GM21737 (cell line): ENCODE measurements at regions not wholly inside any gene's neighbourhood (a gene's known extent, or its start where the extent isn't known, plus 50 kb on each side); places are given as distances from the start of the nearest gene placed in this dataset.

Experiments
- ATAC-seq: cut with Tn5 transposase; IDR thresholded peaks from one replicate; pipeline ENCODE4 v1.9.1; 2021; ENCODE audit warnings: mild to moderate bottlenecking, moderate library complexity; ENCODE audit not compliant: unreplicated experiment

GRCh38 chr2:71896385-71897136 lies 251.1 kb downstream of the CYP26B1 start:
- no peak for ATAC-seq

- no peak for ATAC-seq
These were observed 252.1 kb downstream of the CYP26B1 start for GRCh38 chr2:71895320-71896161.

GRCh38 chr2:71894261-71894660 lies 253.4 kb downstream of the CYP26B1 start:
- no peak for ATAC-seq

GRCh38 chr2:71893646-71894045 lies 254.0 kb downstream of the CYP26B1 start:
- ATAC-seq, result no peak

- ATAC-seq, result no peak
These were observed 254.8 kb downstream of the CYP26B1 start for GRCh38 chr2:71892896-71893295.

GRCh38 chr2:71892423-71892730 lies 255.3 kb downstream of the CYP26B1 start:
- ATAC-seq, result no peak

- no peak for ATAC-seq
These were observed 255.8 kb downstream of the CYP26B1 start for GRCh38 chr2:71891719-71892422.

- ATAC-seq, result no peak
These were observed 256.5 kb downstream of the CYP26B1 start for GRCh38 chr2:71891155-71891554.

GRCh38 chr2:71889759-71890684 lies 257.6 kb downstream of the CYP26B1 start:
- no peak for ATAC-seq

GRCh38 chr2:71888751-71889445 lies 258.8 kb downstream of the CYP26B1 start:
- ATAC-seq, result no peak

- no peak for ATAC-seq
These were observed 260.5 kb downstream of the CYP26B1 start for GRCh38 chr2:71887196-71887595.

- ATAC-seq, result no peak
These were observed 261.4 kb downstream of the CYP26B1 start for GRCh38 chr2:71886241-71886640.

GRCh38 chr2:71884303-71885042 lies 263.2 kb downstream of the CYP26B1 start:
- no peak for ATAC-seq

- no peak for ATAC-seq
These were observed 264.7 kb downstream of the CYP26B1 start for GRCh38 chr2:71882949-71883472.

GRCh38 chr2:71882236-71882946 lies 265.3 kb downstream of the CYP26B1 start:
- no peak for ATAC-seq

GRCh38 chr2:71880846-71881610 lies 266.6 kb downstream of the CYP26B1 start:
- no peak for ATAC-seq

- ATAC-seq, result no peak
These were observed 267.4 kb downstream of the CYP26B1 start for GRCh38 chr2:71880287-71880686.
